GM23338 (cell line): ENCODE measurements at regions not wholly inside any gene's neighbourhood (a gene's known extent, or its start where the extent isn't known, plus 50 kb on each side); places are given as distances from the start of the nearest gene placed in this dataset.

Experiments used
- CREB1 ChIP-seq: fragments of 250-450 bp; sonication (Bioruptor Pico); IDR thresholded peaks from 2 replicates; pipeline ENCODE4 v1.5.0; 2020; ENCODE audit warnings: low read depth, mild to moderate bottlenecking, moderate library complexity
- EZH2 ChIP-seq: fragments of 200-600 bp; sonication (generic); IDR thresholded peaks from one replicate; pipeline ENCODE4 v1.8.0; 2017; ENCODE audit warnings: antibody characterized with exemption, mild to moderate bottlenecking, low read depth; ENCODE audit not compliant: unreplicated experiment
- EZH2phosphoT487 ChIP-seq: fragments of 200-600 bp; sonication (generic); IDR thresholded peaks from one replicate; pipeline ENCODE4 v1.8.1; 2018; ENCODE audit warnings: antibody characterized with exemption; ENCODE audit not compliant: unreplicated experiment
- JUNB ChIP-seq: IDR thresholded peaks from one replicate; pipeline ENCODE4 v1.6.1; 2016; ENCODE audit warnings: antibody characterized with exemption; ENCODE audit not compliant: unreplicated experiment
- POLR2AphosphoS5 ChIP-seq: IDR thresholded peaks from 2 replicates; pipeline ENCODE4 v1.6.1; 2016; ENCODE audit warnings: antibody characterized with exemption, low read depth
- ZNF114 ChIP-seq: fragments of 250-450 bp; sonication (Bioruptor Pico); IDR thresholded peaks from 2 replicates; pipeline ENCODE4 v1.5.0; 2020; ENCODE audit warnings: mild to moderate bottlenecking, moderate library complexity
- ZNF331 ChIP-seq: fragments of 250-450 bp; sonication (Bioruptor Pico); IDR thresholded peaks from 2 replicates; pipeline ENCODE4 v1.5.0; 2020; ENCODE audit warnings: low read depth, mild to moderate bottlenecking, moderate library complexity
- TF ChIP-seq, protein P1 (sequence below), 2 experiments: fragments of 200-600 bp in 1 of 2; sonication (generic) in 1 of 2; conservative IDR thresholded peaks; 2 replicates each; pipeline versions ENCODE4 v1.5.1 to v1.6.1; 2016 to 2017; ENCODE audit warnings: antibody characterized with exemption in 2 of 2, low read depth in 2 of 2, mild to moderate bottlenecking in 2 of 2, moderate library complexity in 1 of 2
- TF ChIP-seq, protein P2 (sequence below): IDR thresholded peaks from one replicate; pipeline ENCODE4 v1.6.1; 2018; ENCODE audit warnings: antibody characterized with exemption; ENCODE audit not compliant: unreplicated experiment
- TF ChIP-seq, protein P3 (sequence below): IDR thresholded peaks from 2 replicates; pipeline ENCODE4 v1.6.1; 2016; ENCODE audit warnings: antibody characterized with exemption

DNA sequence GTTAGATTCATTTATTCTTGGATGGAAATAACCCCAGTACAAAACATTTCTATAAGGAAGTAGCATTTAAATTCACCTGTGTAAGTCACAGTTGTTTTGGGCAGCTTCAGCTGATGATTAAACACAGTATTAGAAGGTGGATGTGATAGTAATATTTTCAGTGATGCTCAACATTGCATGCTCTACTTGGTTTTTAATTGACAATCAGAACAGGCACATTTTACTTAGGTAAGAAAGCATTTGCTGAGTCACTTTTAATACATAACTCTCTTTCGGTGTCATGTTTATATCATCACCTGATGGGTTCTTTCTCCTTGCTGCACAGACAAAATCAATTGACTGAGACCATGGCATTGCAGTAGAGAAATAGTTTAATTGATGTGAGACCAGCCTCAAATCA lies 80.7 kb downstream of the CMAS start:
- TF ChIP-seq, protein P1, sequence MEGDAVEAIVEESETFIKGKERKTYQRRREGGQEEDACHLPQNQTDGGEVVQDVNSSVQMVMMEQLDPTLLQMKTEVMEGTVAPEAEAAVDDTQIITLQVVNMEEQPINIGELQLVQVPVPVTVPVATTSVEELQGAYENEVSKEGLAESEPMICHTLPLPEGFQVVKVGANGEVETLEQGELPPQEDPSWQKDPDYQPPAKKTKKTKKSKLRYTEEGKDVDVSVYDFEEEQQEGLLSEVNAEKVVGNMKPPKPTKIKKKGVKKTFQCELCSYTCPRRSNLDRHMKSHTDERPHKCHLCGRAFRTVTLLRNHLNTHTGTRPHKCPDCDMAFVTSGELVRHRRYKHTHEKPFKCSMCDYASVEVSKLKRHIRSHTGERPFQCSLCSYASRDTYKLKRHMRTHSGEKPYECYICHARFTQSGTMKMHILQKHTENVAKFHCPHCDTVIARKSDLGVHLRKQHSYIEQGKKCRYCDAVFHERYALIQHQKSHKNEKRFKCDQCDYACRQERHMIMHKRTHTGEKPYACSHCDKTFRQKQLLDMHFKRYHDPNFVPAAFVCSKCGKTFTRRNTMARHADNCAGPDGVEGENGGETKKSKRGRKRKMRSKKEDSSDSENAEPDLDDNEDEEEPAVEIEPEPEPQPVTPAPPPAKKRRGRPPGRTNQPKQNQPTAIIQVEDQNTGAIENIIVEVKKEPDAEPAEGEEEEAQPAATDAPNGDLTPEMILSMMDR (conservative IDR thresholded peaks at IDR 0.05; ENCODE audit: low read depth in 2 of 2), result no peak
- TF ChIP-seq, protein P2, sequence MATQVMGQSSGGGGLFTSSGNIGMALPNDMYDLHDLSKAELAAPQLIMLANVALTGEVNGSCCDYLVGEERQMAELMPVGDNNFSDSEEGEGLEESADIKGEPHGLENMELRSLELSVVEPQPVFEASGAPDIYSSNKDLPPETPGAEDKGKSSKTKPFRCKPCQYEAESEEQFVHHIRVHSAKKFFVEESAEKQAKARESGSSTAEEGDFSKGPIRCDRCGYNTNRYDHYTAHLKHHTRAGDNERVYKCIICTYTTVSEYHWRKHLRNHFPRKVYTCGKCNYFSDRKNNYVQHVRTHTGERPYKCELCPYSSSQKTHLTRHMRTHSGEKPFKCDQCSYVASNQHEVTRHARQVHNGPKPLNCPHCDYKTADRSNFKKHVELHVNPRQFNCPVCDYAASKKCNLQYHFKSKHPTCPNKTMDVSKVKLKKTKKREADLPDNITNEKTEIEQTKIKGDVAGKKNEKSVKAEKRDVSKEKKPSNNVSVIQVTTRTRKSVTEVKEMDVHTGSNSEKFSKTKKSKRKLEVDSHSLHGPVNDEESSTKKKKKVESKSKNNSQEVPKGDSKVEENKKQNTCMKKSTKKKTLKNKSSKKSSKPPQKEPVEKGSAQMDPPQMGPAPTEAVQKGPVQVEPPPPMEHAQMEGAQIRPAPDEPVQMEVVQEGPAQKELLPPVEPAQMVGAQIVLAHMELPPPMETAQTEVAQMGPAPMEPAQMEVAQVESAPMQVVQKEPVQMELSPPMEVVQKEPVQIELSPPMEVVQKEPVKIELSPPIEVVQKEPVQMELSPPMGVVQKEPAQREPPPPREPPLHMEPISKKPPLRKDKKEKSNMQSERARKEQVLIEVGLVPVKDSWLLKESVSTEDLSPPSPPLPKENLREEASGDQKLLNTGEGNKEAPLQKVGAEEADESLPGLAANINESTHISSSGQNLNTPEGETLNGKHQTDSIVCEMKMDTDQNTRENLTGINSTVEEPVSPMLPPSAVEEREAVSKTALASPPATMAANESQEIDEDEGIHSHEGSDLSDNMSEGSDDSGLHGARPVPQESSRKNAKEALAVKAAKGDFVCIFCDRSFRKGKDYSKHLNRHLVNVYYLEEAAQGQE, result no peak
- TF ChIP-seq EZH2 (no peak), JUNB (no peak), POLR2AphosphoS5 (no peak), CREB1 (CRISPR knock-in tag) (no peak), ZNF331 (CRISPR knock-in tag) (no peak), EZH2phosphoT487 (no peak), ZNF114 (CRISPR knock-in tag) (no peak)
- TF ChIP-seq, protein P3, sequence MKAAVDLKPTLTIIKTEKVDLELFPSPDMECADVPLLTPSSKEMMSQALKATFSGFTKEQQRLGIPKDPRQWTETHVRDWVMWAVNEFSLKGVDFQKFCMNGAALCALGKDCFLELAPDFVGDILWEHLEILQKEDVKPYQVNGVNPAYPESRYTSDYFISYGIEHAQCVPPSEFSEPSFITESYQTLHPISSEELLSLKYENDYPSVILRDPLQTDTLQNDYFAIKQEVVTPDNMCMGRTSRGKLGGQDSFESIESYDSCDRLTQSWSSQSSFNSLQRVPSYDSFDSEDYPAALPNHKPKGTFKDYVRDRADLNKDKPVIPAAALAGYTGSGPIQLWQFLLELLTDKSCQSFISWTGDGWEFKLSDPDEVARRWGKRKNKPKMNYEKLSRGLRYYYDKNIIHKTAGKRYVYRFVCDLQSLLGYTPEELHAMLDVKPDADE, result no peak
